NCI-H748 (cell line): ENCODE measurements at regions not wholly inside any gene's neighbourhood (a gene's known extent, or its start where the extent isn't known, plus 50 kb on each side); places are given as distances from the start of the nearest gene placed in this dataset.
A peak's percentile ranks its signal among the peaks of the same experiment; 100 is the strongest.
"Not testable (repeated sequence)": the region's sequence is repeated elsewhere in the genome, so short reads cannot be mapped to it uniquely, and the experiment has no call there.

Source experiments
- DNase-seq: peaks from one replicate; lab custom pipeline; 2025; ENCODE audit not compliant: unreplicated experiment; lab: John Stamatoyannopoulos, UW

DNA sequence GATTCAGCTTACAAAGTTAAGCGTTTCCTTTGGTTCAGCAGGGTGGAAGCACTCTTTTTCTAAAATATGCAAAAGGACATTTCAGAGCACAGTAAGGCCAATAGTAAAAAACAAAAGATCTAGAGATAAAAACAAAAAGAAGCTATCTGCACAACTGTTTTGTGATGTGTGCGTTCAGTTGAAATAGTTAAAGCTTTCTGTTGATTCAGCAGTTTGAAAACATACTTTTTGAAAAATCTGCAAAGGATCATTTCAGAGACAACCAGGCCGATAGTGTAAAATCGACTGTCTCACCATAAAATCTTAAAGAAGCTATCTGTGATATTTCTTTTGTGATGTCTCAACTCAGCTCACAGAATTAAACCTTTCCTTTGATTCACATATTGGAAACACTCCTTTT is 300.0 kb upstream of the ALG10B start:
- no peak for DNase-seq

DNA sequence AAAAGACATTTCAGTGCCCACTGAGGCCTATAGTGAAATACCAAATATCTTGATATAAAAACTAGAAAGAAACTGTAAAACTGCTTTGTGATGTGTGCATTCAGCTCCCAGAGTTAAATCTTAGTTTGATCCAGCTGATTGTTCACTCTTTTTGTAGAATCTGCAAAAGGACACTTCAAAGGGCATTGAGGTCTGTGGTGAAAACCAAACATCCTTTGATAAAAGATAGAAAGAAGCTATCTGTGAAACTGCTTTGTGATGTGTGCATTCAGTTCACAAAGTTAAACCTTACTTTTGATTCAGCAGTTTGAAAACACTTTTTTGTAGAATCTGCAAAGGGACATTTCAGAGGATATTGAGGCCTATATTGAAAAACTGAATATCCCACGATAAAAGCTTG is 290.7 kb upstream of the ALG10B start:
- no peak for DNase-seq

DNA sequence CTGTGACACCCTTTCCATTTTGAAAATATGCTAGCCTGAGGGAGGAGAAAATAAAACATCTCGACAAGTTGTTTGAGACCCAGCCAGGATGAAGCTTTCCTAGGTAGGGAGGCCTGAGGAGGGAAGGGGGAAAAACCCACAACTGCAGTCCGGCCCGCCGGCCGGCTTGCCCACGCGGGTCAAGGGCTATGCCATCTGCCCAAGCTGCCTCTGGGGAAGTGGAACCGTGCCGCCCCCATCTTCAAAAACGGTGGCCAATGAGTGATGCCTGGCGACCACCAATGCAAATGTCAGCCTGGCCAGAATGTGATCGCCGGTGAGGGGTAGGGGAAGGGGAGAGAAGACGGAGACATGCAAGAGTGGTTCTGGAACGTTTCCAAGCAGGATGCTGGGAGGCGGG is 263.5 kb upstream of the ALG10B start:
- DNase-seq = peak; percentile 72

DNA sequence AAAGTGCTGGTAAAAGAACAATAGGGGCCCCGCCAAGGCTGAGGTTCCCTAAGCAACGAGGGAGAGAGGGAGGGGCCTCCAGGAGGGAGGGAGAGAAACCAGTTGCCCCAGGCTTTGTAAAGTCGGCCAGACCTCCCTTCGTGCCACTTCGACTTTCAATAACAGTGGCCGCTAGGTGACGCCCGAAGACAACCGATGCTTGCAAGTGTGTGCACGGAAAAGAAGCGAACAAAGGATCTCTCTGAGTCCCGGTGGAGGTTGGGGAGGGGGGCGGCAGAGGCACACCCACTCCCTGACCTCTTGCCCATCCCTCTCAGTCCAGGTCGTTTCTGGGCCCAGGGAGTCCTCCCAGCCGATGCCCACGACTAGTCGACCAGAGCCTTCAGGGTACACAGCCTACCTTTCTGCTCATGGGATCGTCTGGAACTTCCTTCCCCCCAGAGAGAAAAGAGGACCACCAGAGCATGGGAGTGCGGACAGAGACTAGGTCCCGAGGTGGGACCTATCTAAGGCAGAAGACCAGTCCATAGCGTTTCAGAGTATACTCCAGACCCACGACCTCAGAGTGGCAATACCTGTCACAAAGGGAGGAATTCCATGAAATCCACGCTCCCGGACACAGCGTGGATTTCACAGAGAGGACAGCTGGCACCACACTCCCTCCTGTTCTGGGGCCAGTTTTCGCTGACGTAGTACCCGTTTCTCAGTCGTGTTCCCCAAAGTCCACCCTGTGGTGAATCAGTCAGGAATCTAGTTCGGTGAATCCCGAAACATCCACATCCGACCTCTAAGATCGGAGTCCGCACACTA is 262.7 kb upstream of the ALG10B start:
- DNase-seq = peak; percentile 94

DNA sequence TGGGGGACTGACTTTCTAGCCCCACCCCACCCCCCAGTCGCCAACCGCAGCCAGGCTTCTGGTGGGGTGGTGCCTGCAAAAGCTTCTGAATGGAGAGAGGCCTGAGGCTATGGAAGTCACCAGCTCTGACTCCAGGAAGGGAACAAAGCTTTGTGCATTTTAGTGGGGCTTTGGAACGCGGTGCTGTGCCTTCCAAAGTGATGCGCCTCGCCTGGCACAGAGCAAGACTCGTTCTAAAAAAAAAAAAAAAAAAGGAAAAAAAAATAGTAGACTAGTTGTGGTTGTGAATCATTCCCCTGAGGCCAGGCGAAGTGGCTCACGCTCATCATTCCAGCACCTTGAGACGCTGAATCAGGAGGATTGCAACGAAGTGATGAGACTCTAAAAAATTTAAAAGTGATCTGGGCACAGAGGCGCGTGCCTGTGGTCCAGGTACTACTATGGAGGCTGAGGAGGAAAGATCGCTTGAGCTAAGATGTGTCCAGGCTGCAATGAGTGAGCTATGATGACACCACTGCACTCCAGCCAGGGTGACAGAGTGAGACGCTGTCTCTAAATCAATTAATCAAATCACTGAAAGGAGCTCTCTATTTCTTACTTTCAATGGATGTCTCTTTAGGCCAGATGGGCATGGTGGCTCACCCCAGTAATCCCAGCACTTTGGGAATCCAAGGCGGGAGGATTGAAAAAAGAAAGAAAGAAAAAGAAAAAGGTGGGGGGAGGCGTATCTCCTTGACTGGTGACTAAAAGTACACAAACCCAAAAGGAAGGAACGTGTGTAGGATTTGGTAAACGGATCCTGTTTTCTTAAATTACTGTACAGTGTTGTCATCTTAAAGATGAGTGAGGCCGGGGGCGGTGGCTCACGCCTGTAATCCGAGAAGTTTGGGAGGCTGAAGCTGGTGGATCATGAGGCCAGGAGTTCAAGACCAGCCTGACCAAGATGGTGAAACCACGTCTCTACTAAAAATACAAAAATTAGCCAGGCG is 259.6 kb upstream of the ALG10B start:
- DNase-seq = no peak

DNA sequence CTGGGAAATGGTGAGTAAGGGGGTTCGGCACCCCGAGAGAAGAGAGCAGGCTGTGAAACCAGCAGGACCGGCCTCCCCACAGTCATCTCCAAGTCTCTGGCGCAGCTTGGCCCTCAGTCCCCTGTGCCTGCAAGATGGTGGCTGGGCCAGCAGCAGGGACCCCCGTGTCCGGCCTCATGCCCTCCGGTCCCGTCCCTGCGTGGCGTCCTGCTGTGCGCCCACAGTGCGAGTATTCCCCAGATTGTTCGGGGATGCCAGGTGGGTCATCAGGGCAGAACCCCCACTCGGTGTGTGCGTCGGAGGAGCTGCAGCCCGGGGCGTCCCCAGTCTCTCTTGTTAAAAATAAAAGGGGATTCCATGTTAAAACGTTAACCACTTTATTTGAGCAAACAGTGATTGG is 216.9 kb upstream of the ALG10B start:
- DNase-seq = no peak

DNA sequence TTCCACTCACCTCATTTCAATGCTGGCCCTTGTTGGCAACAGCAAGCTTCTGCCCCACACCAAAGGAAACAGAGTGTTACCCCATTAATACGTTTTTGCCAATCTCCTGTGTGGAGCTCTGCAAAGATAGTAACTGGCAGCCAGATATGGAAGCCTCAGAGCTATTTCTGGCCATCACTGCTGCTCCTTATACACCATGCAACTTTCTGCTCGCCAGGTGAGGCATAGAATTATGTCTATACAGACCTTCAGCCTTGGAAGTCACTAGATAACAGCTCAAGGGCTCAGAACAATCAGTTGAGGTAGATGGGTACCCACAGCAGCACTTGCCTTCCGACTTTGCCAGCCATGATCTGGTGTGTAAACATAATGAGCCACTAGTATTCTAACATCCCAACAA is 214.8 kb upstream of the ALG10B start:
- no peak for DNase-seq

DNA sequence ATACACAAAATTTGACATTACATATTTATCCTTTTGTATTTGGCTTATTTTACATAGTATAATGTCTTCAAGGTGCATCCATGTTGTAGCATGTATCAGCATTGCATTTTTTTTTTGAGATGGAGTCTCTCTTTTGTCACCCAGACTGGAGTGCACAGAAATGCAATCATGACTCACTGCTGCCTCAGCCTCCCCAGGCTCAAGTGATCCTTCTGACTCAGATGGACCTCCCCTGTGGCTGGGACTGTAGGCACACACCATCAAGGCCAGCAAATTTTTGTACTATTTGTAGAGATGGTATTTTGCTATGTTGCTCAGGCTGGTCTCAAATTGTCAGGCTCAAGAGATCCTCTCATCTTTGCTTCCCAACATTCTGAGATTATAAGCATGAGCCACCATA is 214.4 kb upstream of the ALG10B start:
- DNase-seq = no peak

DNA sequence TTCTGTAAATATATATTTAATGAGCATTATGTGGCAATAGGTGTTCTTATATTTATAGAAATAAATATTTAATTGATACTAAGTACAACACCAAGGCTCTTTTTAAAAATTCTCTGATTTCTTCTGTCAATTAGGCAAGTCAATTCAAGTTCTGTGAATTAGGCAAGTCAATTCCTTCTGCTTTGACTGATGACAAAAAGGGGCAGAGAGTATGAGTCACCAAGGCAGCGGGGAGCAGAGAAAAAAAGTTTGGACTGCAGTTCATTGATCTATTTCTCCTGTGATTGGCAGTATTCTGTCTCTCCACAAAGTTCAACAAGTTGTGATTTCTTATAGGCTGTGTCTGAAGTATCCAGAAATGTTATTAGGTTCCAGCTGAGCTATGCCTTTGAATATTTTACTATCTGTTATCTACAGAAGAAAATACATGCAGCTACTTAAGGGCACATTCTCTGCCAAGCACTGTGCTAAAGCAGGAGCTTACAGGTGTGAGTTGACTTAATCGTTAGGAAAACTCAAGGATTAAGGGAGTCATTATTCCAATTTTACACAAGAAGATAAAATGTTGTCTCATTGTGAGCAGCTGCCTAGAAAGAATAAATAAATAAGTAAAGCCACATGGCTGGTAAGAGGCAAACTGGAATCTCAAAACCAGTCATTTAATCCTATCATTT is 206.4 kb upstream of the ALG10B start:
- DNase-seq = no peak

DNA sequence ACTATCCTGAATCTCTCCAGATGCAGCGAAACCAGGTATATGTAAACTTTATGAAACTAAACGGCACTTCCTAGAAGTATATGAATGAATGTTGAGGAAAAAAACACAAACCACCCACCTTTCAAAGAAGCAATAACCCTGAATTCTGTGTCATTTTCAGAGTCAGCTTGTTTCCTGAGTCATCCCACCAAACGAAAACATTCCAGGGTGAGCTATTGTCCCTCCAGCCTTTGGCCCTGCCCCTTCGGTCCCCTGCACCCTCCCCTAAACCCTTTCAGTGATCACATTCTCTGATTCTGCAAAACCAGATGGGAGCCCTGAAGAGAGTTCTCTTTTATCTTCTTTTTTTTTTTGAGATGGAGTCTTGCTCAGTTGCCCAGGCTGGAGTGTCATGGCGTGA is 202.6 kb upstream of the ALG10B start:
- DNase-seq = no peak

DNA sequence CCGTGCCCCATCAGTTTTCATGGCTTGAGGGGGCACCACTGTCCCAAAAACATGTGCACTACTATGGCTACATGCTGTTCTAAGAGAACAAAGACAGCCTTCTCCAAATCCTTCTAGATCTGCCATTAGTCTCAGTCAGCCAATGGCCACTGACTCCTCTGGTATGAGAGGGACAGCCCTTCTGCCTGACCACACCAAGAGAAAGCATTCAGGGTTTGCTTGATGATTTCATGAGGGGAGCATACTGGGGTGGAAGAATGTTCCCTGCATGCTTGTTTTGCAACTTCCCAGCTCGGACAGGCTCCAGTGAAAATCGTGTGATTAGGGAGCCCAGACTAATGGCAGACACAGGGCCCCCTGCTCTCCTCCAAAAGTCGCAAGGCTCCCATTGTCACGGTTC is 199.6 kb upstream of the ALG10B start:
- DNase-seq = no peak

DNA sequence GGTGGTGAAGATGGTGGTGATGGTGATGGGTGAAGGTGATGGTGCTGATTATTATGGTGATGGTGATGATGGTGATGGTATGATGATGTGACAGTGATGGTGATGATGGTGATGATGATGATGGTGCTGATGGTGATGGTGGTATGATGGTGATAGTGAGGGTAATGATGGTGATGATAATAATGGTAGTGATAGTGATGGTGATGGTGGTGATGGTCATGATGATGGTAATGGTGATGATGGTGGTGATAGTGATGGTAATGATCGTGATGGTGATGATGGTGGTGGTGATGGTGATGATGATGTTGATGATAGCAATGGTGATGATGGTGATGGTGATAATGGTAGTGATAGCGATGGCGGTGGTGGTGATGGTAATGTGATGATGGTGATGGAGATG is 197.9 kb upstream of the ALG10B start:
- no peak for DNase-seq

DNA sequence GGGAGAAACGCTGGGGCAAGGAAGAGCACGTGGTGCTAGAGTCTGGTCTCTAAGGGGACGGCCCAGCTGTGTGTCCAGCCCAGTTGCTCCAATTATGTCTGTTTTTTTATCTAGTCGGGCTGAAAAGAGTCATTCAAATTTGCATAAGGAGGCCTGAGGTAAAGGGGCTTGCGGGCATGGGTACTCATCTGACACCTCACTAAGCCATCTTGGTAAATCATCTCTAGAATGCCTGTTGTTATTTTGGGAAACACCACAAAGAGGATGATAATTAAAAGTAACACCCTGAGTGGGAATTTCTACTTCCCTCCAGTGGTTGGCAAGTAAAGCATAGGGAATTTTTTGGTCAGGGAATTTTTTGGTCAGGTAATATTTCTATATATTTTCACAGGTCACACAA is 196.1 kb upstream of the ALG10B start:
- no peak for DNase-seq

DNA sequence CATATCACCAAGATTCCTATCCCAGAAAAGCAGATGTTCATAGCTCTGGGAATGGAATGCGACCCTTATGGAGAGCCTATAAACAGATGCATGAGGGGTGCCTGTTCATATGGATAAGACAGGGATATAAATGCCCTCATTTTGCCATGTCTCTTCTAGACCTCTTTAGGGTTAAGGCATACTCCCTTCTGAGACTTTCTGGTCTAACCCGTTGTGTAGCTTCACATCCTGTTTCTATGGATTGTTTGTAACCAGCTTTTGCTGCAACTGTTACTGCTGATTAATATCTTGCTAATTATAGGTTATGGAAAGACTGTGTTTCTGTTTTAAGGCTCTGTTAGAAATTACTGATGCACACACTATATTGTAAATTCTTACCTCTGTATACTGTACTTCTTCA is 193.5 kb upstream of the ALG10B start:
- DNase-seq = not testable (repeated sequence)

DNA sequence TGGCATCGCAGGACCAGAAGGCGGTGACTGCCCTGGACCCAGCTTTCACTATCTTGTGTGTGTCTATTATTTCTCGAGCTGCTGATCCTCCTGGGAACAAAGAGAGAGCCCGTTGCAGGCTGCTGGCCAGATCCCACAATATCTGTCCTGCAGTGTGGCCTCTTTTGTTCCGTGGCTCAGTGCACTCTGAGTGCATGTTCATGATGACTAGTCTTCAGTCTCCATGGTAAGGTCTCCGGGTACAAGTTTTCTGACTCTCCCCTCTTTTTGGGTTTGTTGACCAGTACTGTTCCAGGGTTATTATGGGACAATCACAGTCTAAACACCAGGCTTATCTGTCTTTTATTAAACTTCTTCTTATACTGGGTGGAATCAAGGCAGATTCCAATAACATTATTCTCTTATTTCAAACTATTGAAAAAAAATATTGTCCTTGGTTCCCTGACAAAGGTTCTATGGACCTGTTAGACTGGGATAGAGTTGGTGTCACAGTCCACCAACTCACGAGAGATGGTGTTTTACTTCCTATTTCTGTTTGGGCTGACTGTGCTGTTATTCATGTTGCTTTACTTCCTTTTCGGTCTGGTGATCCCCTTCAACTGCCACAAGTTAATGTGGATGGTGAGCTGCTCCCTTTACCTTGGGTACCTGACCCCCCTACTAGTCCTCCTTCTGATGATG is 192.9 kb upstream of the ALG10B start:
- no peak for DNase-seq

DNA sequence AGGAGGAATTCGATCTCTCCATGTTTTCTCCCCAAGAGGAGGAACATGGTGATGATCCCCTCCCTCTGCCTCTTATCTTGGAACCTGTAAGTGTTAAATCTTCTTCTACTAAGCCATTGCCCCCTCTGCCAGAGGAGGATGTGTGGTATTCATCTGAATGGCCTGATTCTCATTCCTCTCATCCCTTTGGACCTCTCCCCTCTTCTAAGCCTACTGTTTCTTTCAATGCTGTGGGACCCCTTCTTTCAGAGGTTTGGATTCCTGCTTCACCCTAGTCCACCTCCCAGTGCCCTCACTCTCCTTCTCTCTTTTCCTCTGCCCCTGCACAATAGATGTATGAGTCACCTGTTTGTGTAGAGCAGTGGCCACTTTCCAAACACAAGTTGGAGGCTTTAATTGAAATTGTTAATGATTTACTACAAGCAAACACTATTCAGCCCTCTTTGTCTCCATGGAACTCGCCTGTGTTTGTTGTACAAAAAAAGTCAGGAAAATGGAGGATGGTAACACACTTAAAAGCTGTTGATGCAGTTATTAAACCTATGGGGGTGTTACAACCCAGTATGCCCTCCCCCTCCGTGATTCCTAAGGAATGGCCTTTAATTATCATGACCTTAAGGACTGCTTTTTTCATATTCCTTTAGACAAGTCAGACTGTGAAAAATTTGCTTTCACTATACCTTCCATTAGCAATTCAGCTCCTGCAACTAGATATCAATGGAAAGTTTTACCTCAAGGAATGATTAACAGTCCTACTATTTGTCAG is 192.1 kb upstream of the ALG10B start:
- no peak for DNase-seq

DNA sequence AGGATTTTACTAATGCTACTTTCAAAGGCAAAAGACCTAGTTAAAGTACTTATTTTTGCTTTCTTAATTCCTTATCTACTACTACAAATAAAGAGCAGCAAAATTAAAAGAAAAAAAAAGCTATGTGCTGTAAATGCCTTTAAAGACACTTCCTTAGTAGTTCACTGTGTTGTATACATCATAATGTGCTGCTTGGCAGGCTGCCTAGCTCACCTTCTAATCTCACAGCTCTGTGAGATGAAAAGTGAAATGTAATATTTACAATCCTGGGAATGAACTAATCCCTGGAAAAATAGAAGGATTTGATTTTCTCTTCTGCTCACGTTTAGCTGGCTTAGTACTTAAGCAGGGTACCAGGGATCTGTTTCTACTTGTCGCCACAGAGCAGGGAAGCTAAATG is 184.4 kb upstream of the ALG10B start:
- no peak for DNase-seq

DNA sequence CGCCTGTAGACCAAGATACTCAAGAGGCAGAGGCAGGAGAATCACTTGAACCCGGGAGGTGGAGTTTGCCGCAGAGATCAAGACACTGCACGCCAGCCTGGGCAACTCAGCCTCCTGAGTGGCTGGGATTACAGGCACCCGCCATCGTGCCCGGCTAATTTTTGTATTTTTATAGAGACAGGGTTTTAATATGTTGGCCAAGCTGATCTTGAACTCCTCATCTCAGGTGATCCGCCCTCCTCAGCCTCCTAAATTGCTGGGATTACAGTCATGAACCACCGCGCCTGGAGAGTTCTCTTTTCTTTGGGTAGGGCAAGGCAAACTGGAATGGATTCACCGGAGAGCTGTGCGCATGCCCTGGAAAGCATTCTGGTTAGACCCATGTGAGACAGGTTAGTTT is 179.3 kb upstream of the ALG10B start:
- DNase-seq = no peak

DNA sequence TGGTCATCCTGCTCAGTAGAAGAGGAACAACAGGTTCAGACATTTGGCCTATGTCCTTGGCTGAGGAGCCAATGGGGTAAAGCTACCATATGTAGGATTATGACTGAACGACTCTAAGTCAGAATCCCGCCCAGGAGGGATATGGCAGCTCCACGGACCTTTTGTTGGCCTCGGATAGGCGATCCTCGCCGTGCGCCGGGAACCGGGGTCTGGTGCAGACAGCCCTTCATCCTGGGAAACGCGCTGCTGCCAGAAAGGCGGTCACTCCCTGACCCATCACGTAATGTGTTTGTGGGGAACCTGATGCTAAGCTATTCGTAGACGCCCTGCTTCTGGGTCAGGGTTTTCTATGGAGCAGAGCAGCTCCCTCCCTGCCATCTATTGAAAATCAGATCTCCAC is 178.9 kb upstream of the ALG10B start:
- DNase-seq = peak; percentile 47
